Activated T-cell treated with anti-CD3 and anti-CD28 coated beads, Interleukin-2, amount 50 U/mL, for 24 hours (primary cell): ENCODE measurements at regions not wholly inside any gene's neighbourhood (a gene's known extent, or its start where the extent isn't known, plus 50 kb on each side); places are given as distances from the start of the nearest gene placed in this dataset.
"Not testable (repeated sequence)": the region's sequence is repeated elsewhere in the genome, so short reads cannot be mapped to it uniquely, and the experiment has no call there.

ENCODE experiments used
- DNase-seq: peaks from one replicate; pipeline ENCODE4 v3.0.0-alpha.2; 2020
- H3K27ac Mint-ChIP-seq: 2 replicates; pipeline ENCODE4 v1.8.0; 2020; ENCODE audit warnings: mild to moderate bottlenecking, mixed read lengths
- H3K27me3 Mint-ChIP-seq: 2 replicates; pipeline ENCODE4 v1.8.0; 2020; ENCODE audit warnings: mixed read lengths
- H3K36me3 Mint-ChIP-seq: 2 replicates; pipeline ENCODE4 v1.8.0; 2020; ENCODE audit warnings: low read depth, mixed read lengths
- H3K4me1 Mint-ChIP-seq: 2 replicates; pipeline ENCODE4 v1.8.0; 2020; ENCODE audit warnings: low read depth, mixed read lengths
- H3K4me3 Mint-ChIP-seq: 2 replicates; pipeline ENCODE4 v1.8.0; 2020; ENCODE audit warnings: mild to moderate bottlenecking, moderate library complexity, mixed read lengths
- H3K9me3 Mint-ChIP-seq: 2 replicates; pipeline ENCODE4 v1.8.0; 2020; ENCODE audit warnings: mixed read lengths

DNA sequence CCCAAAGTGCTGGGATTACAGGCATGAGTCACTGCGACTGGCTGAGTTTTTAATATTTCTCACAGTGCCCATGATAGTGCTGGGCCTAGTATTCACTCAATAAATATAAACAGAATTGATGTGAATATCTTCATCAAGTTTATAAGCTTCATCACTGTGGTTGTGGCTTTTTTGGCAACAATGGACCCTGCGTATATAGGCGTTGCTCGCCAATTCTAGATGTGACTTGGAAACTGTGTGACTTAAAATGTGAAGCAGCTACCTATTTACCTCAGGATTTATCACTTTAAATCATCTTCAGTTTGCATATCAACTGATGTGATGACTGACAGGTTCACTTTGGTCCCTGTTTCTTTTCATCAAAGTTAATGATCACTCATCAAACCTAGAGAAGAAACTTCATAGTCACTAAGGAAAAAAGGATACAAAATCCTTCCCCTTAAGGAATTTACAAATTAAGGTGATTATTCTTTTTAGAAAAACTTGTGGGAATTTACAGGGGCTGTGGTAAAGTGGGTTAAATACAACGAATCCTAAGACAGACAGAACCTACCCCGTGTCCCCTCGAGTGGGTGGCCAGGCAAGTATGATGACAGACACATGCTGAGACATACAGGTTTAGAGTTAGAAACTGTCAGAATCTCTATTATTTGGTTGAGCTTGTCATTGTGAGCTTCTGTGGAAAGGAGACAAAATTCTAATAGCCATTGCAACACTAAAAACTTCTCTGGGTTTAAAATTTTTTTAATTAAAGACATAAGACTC, 101.3 kb downstream of the AKAP11 start:
- no peak for DNase-seq
- Mint-ChIP-seq H3K9me3 (no peaks in the 10 kb centered on the region), H3K36me3 (no peaks in the 10 kb centered on the region), H3K4me3 (no peak overlapping the region), H3K27ac (peak overlapping the region; percentile 88), H3K27me3 (no peaks in the 10 kb centered on the region), H3K4me1 (peaks cover 81% of the 10 kb centered on the region)

DNA sequence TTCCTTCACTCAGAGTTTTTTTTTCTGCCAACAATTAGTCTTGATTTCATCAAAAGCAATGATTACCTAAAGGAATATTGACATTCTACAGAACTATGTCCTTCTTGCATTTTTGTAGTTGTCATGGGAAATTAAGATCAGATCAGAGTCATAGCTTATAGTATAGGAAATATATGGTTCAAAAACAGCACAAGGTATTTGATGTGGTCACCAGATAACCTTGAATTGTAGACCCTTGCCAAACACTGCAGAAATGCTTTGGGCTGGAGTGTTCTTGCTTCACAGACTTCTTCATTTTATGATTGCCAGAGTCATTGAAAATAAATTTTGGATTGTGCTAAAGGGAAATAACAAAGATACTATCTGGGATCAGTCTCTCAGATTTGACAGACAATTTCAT, 103.7 kb downstream of the AKAP11 start:
- no peaks in the 10 kb centered on the region for H3K27me3 Mint-ChIP-seq
- no peak overlapping the region for H3K4me3 Mint-ChIP-seq
- H3K4me1 Mint-ChIP-seq: peaks cover 81% of the 10 kb centered on the region
- H3K9me3 Mint-ChIP-seq: peaks cover 9% of the 10 kb centered on the region
- H3K36me3 Mint-ChIP-seq: peaks cover 6% of the 10 kb centered on the region
- no peak overlapping the region for H3K27ac Mint-ChIP-seq
- DNase-seq: no peak

DNA sequence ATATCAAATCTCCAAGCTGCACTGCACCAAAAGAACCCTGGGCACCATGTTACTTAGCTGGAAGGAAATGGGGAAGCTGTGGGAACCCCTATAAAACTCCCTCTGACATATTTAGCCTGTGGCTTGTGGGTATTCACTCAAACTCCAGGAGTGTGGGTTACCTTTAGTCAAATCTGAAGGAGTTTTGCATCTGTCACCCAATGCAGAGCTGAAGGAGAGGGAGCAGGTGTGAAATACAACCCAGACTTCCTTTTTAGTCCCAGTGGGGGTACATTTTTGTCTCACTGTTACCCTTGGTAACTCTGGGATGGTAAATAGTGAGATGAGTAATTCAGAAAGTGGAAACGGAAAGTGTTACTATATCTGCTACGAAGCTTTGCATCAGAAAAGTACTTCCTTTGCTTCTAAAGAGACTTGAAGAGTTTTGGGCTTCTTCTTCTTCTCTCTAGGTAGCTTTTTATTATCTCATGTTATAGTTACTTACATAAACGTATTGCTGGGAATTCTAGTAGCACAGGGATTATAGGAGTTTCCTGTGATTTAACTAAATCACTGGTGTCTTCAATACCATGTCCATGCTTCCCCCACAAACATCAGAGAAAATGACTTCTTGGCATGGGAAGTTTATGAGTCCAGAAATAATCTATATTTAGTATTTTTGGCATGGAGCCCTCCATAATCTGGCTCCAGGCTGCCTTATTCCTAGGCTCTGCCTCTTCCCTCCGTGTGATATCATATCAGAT, 105.9 kb downstream of the AKAP11 start:
- Mint-ChIP-seq H3K27me3 (no peaks in the 10 kb centered on the region), H3K36me3 (peaks cover 6% of the 10 kb centered on the region), H3K9me3 (peaks cover 16% of the 10 kb centered on the region), H3K4me1 (peaks cover 92% of the 10 kb centered on the region), H3K27ac (peak overlapping the region; percentile 97), H3K4me3 (peak overlapping the region; percentile 54)
- peak; percentile 55 for DNase-seq

DNA sequence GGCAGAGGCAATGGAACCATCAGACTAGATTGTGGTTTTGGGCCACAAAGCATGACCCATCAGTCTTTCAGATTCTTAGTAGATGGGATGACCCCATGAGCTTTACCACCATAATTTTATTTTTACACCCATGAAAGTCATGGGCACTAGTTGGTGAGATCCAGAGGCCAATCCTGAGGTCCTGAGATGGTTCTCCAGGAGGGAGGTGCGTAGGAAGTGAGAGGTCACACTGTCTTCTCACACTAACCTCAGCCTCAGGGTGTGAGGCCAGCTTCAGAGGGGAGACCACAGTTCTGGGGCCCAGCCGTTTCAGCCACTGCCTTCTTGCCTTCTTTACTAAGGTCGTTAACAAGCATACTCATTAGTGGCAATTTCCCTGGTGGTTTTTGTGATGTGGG, 106.4 kb downstream of the AKAP11 start:
- Mint-ChIP-seq H3K36me3 (peaks cover 6% of the 10 kb centered on the region), H3K4me3 (peak overlapping the region; percentile 54), H3K9me3 (peaks cover 16% of the 10 kb centered on the region), H3K27ac (peak overlapping the region; percentile 97), H3K4me1 (peaks cover 86% of the 10 kb centered on the region), H3K27me3 (no peaks in the 10 kb centered on the region)
- no peak for DNase-seq

DNA sequence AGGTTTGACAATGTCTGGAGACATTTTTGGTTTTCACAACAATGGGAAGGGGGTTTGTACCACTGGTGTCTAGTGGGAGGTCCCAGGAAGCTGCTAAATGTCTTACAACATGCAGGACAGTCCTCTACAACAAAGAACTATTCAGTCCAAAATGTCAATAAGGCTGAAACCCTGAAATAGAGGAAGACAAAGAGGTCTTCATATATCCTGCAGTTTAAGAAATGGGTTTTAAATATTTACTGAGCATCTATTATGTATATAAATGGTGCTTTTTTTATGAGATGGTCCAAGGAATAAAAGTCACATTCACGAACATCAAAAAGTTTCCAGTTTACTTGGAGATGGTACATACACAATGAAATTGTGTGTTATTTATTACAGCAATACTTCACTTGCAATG, 107.3 kb downstream of the AKAP11 start:
- H3K27ac Mint-ChIP-seq: peak overlapping the region; percentile 97
- DNase-seq: no peak
- no peak overlapping the region for H3K4me3 Mint-ChIP-seq
- H3K36me3 Mint-ChIP-seq: peaks cover 6% of the 10 kb centered on the region
- H3K9me3 Mint-ChIP-seq: peaks cover 16% of the 10 kb centered on the region
- H3K27me3 Mint-ChIP-seq: no peaks in the 10 kb centered on the region
- peaks cover 82% of the 10 kb centered on the region for H3K4me1 Mint-ChIP-seq

DNA sequence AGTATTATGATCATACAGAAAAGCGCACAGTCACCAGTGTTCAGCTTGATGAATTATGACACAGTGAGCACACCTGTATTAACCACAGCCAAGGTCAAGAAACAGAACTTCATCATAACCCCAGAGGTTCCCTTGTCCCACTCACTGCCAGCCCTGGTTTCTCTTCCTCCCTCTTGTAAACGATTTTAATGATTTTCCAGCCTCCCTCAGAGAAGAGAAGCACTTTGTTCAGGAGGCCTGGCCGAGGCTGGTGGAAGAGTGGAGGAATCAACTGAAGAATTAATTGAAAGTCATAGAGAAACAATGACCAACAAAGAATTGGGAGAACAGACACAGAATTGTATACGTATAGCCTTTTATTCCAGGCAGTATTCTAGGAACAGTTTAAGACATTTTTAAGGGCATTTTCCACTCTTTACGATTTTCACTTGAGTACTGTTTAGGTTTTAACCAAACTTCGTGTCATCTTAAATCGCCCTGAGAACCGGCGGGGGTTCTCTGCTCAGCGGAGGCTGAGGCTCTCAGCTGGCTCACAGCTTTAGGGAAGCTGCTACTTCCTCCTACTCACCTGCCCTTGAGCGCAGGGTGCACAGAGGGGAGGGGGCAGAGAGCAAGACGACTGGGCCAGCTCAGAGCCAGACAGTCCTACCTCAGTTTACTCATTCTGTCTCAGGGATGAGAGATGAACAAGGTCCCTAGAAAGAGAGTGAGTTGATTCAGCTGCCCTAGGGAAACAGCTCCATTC, 108.6 kb downstream of the AKAP11 start:
- H3K4me3 Mint-ChIP-seq: peak overlapping the region; percentile 27
- H3K36me3 Mint-ChIP-seq: peaks cover 6% of the 10 kb centered on the region
- peaks cover 16% of the 10 kb centered on the region for H3K9me3 Mint-ChIP-seq
- H3K4me1 Mint-ChIP-seq: peaks cover 73% of the 10 kb centered on the region
- H3K27ac Mint-ChIP-seq: peak overlapping the region; percentile 83
- no peak for DNase-seq
- no peaks in the 10 kb centered on the region for H3K27me3 Mint-ChIP-seq

DNA sequence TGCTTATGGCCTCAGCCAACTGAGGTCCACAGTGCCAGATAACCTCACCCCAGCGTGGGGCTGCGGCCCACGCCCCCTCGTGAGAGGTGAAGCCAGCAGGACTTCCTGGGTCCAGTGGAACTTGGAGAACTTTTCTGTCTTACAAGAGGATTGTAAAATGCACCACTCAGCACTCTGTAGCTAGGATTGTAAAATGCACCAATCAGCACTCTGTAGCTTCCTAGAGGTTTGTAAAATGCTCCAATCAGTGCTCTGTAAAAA, 109.1 kb downstream of the AKAP11 start:
- peaks cover 68% of the 10 kb centered on the region for H3K4me1 Mint-ChIP-seq
- peaks cover 16% of the 10 kb centered on the region for H3K9me3 Mint-ChIP-seq
- H3K36me3 Mint-ChIP-seq: peaks cover 6% of the 10 kb centered on the region
- no peak overlapping the region for H3K27ac Mint-ChIP-seq
- no peaks in the 10 kb centered on the region for H3K27me3 Mint-ChIP-seq
- no peak overlapping the region for H3K4me3 Mint-ChIP-seq
- DNase-seq: no peak

DNA sequence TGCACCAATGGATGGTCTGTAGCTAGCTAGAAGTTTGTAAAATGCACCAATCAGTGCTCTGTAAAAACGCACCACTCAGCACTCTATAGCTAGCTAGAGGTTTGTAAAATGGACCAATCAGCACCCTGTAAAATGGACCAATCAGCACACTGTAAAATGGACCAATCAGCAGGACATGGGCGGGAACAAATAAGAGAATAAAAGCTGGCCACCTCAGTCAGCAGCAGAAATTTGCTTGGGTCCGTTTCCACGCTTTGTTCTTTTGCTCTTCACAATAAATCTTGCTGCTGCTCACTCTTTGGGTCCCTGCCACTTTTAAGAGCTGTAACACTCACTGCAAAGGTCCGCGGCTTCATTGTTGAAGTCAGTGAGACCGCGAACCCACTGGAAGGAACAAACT, 109.5 kb downstream of the AKAP11 start:
- H3K27me3 Mint-ChIP-seq, H3K4me3 Mint-ChIP-seq, H3K27ac Mint-ChIP-seq, DNase-seq, H3K36me3 Mint-ChIP-seq: not testable (repeated sequence)
- Mint-ChIP-seq H3K4me1 (peaks cover 66% of the 10 kb centered on the region), H3K9me3 (peaks cover 16% of the 10 kb centered on the region)

DNA sequence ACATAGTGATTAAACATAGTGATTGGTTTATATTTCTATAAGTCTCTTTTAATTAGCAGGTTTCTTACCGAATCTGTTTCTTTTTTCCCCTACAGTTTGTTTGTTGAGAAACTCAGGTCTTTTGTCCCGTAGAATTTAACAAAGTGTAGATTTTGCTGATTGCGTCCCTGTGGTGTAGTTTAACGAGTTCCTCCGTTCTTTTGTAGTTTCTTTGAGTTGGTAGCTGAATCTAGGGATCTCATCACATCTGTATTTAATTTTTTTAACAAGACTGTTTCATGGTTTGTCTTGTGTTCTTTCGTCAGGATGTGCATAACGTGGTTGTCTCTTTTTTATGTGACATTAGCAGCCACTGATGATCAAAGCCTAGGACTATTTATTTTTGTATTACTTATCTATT, 111.1 kb downstream of the AKAP11 start:
- Mint-ChIP-seq H3K27me3 (no peaks in the 10 kb centered on the region), H3K4me1 (peaks cover 62% of the 10 kb centered on the region), H3K4me3 (no peak overlapping the region), H3K27ac (no peak overlapping the region), H3K9me3 (peaks cover 16% of the 10 kb centered on the region), H3K36me3 (peaks cover 6% of the 10 kb centered on the region)
- DNase-seq: no peak

DNA sequence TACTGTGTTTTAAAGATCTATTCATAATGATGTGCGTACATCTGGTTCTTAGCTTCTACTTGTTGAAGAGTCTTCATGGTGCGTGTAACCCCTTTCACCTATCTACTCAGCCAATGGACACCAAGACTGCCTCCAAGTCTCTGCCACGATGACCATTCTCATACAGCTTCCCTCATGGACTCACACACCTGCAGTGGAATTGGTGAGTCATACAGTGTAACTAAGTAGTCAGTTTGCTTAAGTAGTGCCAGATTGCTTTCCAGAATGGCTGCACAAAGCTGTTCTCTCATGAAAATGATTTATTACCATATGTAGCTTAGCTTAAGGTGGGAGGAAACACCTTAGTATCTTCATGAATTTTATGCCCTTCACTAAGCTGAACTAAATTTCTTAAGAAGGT, 112.3 kb downstream of the AKAP11 start:
- no peaks in the 10 kb centered on the region for H3K36me3 Mint-ChIP-seq
- no peak overlapping the region for H3K27ac Mint-ChIP-seq
- peaks cover 9% of the 10 kb centered on the region for H3K9me3 Mint-ChIP-seq
- DNase-seq: no peak
- peaks cover 59% of the 10 kb centered on the region for H3K4me1 Mint-ChIP-seq
- no peaks in the 10 kb centered on the region for H3K27me3 Mint-ChIP-seq
- H3K4me3 Mint-ChIP-seq: no peak overlapping the region

DNA sequence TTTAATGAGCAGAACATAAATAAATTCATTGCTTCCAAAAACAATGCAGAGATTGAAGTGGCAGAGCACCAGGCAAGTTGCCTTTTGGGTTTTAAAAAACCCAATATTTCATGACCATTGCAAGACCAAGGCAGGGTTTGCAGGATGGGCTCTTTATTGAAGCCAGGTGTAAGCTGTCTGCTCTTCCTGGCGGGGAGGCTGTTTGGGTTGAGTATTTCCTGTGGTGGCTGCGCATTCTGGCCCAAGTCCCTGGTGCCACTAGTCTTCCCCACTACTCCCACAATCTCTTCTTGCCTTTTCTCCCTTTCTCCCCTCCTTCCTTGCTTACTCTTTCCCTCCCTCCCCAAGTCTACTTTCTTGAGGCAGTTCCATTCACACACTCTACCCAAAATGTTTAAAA, 116.4 kb downstream of the AKAP11 start:
- H3K27me3 Mint-ChIP-seq: no peaks in the 10 kb centered on the region
- H3K36me3 Mint-ChIP-seq: peaks cover 6% of the 10 kb centered on the region
- no peak overlapping the region for H3K4me3 Mint-ChIP-seq
- H3K4me1 Mint-ChIP-seq: peaks cover 54% of the 10 kb centered on the region
- DNase-seq: no peak
- H3K27ac Mint-ChIP-seq: no peak overlapping the region
- H3K9me3 Mint-ChIP-seq: peaks cover 3% of the 10 kb centered on the region

DNA sequence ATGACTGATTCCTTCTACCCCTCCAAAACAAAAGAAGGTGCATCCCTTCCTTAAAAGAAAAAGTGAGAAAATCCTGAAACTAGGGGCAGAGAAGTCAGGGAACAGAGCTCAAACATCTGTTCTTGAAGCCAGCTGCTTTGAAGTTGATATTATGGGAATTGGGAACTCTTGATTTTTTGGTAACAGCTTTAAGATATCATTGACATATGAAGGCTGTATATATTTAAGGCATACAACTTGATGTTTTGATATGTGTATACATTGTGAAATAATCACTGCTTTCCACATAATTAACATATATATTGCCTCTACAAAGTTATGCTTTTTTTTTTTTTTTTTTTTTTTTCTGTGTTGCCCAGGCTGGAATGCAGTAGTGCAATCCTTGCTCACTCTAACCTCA, 117.1 kb downstream of the AKAP11 start:
- no peaks in the 10 kb centered on the region for H3K27me3 Mint-ChIP-seq
- H3K27ac Mint-ChIP-seq: no peak overlapping the region
- H3K36me3 Mint-ChIP-seq: peaks cover 6% of the 10 kb centered on the region

DNA sequence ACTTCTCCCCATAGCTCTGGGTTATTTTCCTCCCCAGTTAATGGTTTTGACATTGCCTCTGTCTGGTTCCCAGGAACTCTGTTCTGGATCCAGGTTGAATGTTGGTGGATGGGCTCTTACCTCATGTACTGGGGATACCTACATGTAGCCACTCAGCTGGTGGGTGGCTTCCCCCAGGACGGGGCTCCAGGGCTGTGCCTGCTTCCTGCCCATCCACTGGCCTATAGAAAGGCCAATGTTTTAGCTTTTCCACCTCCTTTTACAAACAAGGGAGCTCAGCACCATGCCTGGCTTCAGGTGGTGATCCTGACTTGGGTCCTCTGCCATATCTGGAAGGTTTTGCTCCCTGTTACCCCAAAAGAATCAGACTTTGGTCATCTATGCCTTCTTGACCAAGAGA, 120.2 kb downstream of the AKAP11 start:
- Mint-ChIP-seq H3K4me1 (peaks cover 81% of the 10 kb centered on the region), H3K9me3 (peaks cover 3% of the 10 kb centered on the region), H3K27ac (peak overlapping the region; percentile 99), H3K4me3 (peak overlapping the region; percentile 86), H3K36me3 (peaks cover 28% of the 10 kb centered on the region), H3K27me3 (no peaks in the 10 kb centered on the region)
- DNase-seq: no peak

More for the DNA sequence above, 117.1 kb downstream of the AKAP11 start:
- Mint-ChIP-seq H3K4me1 (peaks cover 60% of the 10 kb centered on the region), H3K4me3 (no peak overlapping the region), H3K9me3 (peaks cover 3% of the 10 kb centered on the region)
- DNase-seq: no peak

DNA sequence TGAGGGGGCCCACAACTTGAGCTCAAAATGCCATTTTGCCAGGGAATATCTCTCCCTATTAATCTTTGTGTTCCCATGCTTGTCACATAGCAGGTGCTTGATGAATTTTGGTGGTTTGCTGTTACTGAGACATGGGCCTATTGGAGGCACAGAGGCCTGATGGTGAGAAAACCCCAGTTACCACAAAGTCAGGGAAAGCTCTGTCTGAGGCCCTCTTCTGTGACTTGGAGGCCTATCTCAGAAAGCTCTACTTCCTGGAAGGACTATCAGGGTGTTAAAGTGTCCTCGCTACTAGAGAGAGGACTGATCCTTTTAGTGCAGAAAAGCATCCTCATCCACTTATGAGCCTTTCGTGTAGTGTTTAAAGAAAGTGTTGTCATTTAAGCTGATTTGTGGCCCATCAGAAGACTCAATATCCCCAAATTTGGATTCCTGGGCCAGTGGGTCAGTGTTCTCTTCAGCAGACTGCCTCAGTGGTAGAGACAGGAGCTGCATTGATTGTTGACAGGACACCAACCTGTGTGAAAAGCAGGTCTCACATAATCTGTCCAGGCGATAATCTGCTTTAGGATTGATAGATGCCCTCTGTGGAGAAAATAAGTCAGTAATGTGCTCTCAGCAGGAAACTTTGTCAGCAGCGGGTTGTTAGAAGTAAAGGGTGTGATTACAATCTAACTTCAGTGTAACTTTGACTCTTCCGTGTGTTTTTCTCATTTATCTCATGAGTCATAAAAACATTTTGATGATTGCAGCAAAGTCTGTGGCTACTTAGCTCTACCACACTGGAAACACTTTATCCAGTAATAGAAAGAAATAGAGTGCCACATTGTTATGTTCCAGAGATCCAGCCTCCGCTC, 121.0 kb downstream of the AKAP11 start:
- H3K9me3 Mint-ChIP-seq: peaks cover 6% of the 10 kb centered on the region
- peaks cover 81% of the 10 kb centered on the region for H3K4me1 Mint-ChIP-seq
- peak overlapping the region; percentile 99 for H3K27ac Mint-ChIP-seq
- no peaks in the 10 kb centered on the region for H3K27me3 Mint-ChIP-seq
- peak overlapping the region; percentile 86 for H3K4me3 Mint-ChIP-seq
- H3K36me3 Mint-ChIP-seq: peaks cover 36% of the 10 kb centered on the region
- DNase-seq: peak; percentile 55
